Esophagus squamous epithelium (tissue), 5 donors: ENCODE measurements at regions not wholly inside any gene's neighbourhood (a gene's known extent, or its start where the extent isn't known, plus 50 kb on each side); places are given as distances from the start of the nearest gene placed in this dataset.

Experiments used
- DNase-seq: peaks from one replicate; lab custom pipeline; 2025; lab: John Stamatoyannopoulos, UW
- H3K27ac ChIP-seq, 4 donors: fragments of 200-600 bp; sonication (generic); one replicate each; pipeline ENCODE4 v1.5.1; 2016 to 2019; ENCODE audit warnings: mild to moderate bottlenecking in 1 of 4
- H3K27me3 ChIP-seq, 4 donors: fragments of 200-600 bp; sonication (generic); 1 replicate in 3 of 4; 2 replicates in 1 of 4; pipeline versions ENCODE4 v1.5.1 to v1.6.0; 2017 to 2021; ENCODE audit warnings: antibody characterized with exemption in 1 of 4
- H3K36me3 ChIP-seq, 3 donors: fragments of 200-600 bp; sonication (generic); one replicate each; pipeline ENCODE4 v1.5.1; 2016 to 2019
- H3K4me1 ChIP-seq, 3 donors: fragments of 200-600 bp; sonication (generic); one replicate each; pipeline ENCODE4 v1.5.1; 2017 to 2019
- H3K4me3 ChIP-seq, 4 donors: fragments of 200-600 bp; sonication (generic); 1 replicate in 3 of 4; 2 replicates in 1 of 4; pipeline ENCODE4 v1.5.1; 2016 to 2019; ENCODE audit warnings: mild to moderate bottlenecking in 2 of 4, moderate library complexity in 1 of 4
- H3K9me3 ChIP-seq, 3 donors: fragments of 200-600 bp; sonication (generic); one replicate each; pipeline ENCODE4 v1.5.1; 2016 to 2019
- POLR2A ChIP-seq, 4 donors: fragments of 450-650 bp; IDR thresholded peaks; one replicate each; pipeline ENCODE4 v1.6.1; 2017; ENCODE audit warnings: antibody characterized with exemption in 4 of 4, mild to moderate bottlenecking in 4 of 4, moderate library complexity in 3 of 4
- WGBS, 2 donors: methylation state at CpG; one replicate each; pipeline ENCODE4 v1.1.5; 2018; 5-methylcytosine and 5-hydroxymethylcytosine counted together
- intact Hi-C: fragments of 100-400 bp; cut with DNase I; formaldehyde crosslinking; loops from one replicate; pipeline ENCODE4 v1.15.0; 2022
- TF ChIP-seq, protein P1 (sequence below), 6 experiments: fragments of 450-650 bp in 4 of 6; fragments of 200-600 bp in 2 of 6; sonication (generic) in 2 of 6; IDR thresholded peaks; one replicate each; pipeline ENCODE4 v1.5.1; 2016 to 2019; ENCODE audit warnings: antibody characterized with exemption in 6 of 6, mild to moderate bottlenecking in 4 of 6, moderate library complexity in 4 of 6
- donor health status: DM: yes; HTN: yes; CAD: no.

DNA sequence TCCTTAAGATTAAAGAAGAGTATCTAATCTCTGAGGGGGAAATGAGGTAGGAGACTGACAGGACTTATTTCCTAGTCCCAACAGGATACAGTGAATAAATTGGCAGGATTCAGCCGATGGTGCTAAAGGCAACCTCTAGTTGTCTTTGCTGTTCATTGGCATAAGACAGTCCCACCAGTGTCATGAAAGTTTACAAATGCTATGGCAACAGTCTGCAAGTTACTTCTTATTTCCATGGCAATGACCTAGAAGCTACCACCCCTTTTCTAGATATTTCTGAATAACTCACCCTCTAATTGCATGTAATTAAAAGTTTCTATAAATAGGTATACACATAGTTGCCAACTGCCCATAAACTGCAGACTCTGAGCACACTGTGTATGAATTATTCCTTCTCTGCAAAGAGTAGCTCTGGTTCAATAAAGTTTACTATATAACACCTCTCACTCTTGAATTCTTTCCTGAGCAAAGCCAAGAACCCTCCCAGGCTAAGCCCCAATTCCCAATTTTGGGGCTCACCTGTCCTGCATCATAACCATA lies 172.7 kb upstream of the LRATD1 start:
- Histone ChIP-seq H3K27ac (no peak overlapping the region), H3K9me3 (no peaks in the 10 kb centered on the region), H3K4me3 (no peak overlapping the region), H3K36me3 (no peaks in the 10 kb centered on the region), H3K4me1 (no peaks in the 10 kb centered on the region), H3K27me3 (no peaks in the 10 kb centered on the region)
- no peak for DNase-seq
- 83 to 89% methylated on average over 1 of the region's 1 CpG for WGBS, 2 donors
- intact Hi-C loops = no loop called here
- no peak for TF ChIP-seq POLR2A (IDR thresholded peaks at IDR 0.05)
- TF ChIP-seq, protein P1, sequence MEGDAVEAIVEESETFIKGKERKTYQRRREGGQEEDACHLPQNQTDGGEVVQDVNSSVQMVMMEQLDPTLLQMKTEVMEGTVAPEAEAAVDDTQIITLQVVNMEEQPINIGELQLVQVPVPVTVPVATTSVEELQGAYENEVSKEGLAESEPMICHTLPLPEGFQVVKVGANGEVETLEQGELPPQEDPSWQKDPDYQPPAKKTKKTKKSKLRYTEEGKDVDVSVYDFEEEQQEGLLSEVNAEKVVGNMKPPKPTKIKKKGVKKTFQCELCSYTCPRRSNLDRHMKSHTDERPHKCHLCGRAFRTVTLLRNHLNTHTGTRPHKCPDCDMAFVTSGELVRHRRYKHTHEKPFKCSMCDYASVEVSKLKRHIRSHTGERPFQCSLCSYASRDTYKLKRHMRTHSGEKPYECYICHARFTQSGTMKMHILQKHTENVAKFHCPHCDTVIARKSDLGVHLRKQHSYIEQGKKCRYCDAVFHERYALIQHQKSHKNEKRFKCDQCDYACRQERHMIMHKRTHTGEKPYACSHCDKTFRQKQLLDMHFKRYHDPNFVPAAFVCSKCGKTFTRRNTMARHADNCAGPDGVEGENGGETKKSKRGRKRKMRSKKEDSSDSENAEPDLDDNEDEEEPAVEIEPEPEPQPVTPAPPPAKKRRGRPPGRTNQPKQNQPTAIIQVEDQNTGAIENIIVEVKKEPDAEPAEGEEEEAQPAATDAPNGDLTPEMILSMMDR (IDR thresholded peaks at IDR 0.05) = no peak

DNA sequence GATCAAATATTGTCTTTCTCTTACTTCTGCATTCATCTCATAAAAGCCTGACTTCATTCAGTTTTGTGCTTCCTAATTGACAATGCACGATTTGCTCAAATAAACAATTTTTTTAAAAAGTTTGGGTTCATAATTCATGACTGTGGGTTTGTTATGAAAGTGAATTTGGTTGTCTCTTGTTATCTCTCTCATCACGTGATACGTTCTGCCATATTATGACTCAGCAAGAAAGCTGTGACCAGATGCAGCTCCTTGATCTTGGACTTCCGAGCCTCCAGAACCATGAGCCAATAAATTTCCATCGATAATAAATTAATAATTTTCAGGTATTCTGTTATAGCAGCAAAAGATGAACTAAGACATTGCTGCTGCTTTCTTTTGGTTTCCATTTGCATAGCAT lies 156.5 kb upstream of the LRATD1 start:
- H3K27ac ChIP-seq = no peak overlapping the region
- H3K36me3 ChIP-seq = no peaks in the 10 kb centered on the region
- intact Hi-C loops = no loop called here
- H3K27me3 ChIP-seq = no peaks in the 10 kb centered on the region
- H3K4me3 ChIP-seq = no peak overlapping the region
- H3K9me3 ChIP-seq = no peaks in the 10 kb centered on the region
- no peaks in the 10 kb centered on the region for H3K4me1 ChIP-seq
- TF ChIP-seq, protein P1 (IDR thresholded peaks at IDR 0.05) = no peak
- no peak for TF ChIP-seq POLR2A (IDR thresholded peaks at IDR 0.05)
- 75 to 86% methylated on average over 5 of the region's 5 CpGs for WGBS, 2 donors
- no peak for DNase-seq

DNA sequence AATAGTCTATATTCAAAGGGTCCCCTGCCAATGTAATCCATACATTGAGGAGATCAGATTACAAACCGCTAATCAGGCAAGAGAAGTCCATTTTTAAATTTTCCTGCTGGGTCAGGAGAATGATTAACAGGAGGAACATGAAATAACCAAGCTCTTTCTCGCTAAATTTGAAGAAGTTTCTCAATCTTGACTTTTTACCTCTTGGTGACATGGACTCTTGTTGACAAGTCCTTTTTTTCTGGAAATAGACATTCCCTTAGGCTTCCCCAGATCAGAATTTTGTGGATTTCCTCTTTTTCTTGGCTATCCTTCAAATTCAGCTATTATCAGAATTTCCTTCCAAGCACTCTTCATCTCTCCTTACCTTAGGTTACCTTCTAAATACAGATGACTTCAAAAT lies 153.0 kb upstream of the LRATD1 start:
- DNase-seq = no peak
- H3K4me3 ChIP-seq = no peak overlapping the region
- WGBS, 2 donors = 72 to 81% methylated on average over 2 of the region's 2 CpGs
- H3K4me1 ChIP-seq = no peaks in the 10 kb centered on the region
- no peaks in the 10 kb centered on the region for H3K27me3 ChIP-seq
- intact Hi-C loops = no loop called here
- no peaks in the 10 kb centered on the region for H3K36me3 ChIP-seq
- H3K27ac ChIP-seq = no peak overlapping the region
- TF ChIP-seq, protein P1 (IDR thresholded peaks at IDR 0.05) = no peak
- no peak for TF ChIP-seq POLR2A (IDR thresholded peaks at IDR 0.05)
- H3K9me3 ChIP-seq = no peaks in the 10 kb centered on the region

DNA sequence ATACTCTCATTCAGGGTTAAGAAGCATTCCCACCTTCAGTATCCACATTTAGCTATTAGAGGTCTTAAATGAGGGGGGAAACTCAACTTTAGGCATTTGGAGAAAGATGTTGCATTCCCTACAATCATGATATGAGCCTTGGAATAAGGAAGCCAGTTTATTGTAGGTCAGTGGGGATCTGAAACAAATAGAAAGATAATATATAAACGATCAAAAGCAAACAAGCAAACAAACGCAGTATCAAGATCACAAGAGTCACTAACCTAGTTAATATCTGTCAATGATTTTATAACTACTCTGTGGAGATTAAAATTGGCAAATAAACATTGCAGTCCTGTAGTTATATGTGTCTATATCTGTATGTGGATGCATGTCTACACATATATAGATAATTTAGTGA lies 152.4 kb upstream of the LRATD1 start:
- WGBS, 2 donors = 40 to 83% methylated on average over 2 of the region's 2 CpGs
- no peak for TF ChIP-seq POLR2A (IDR thresholded peaks at IDR 0.05)
- TF ChIP-seq, protein P1 (IDR thresholded peaks at IDR 0.05) = no peak
- intact Hi-C loops = no loop called here
- Histone ChIP-seq H3K4me1 (no peaks in the 10 kb centered on the region), H3K9me3 (no peaks in the 10 kb centered on the region), H3K27ac (no peak overlapping the region), H3K27me3 (no peaks in the 10 kb centered on the region), H3K4me3 (no peak overlapping the region), H3K36me3 (no peaks in the 10 kb centered on the region)
- no peak for DNase-seq

DNA sequence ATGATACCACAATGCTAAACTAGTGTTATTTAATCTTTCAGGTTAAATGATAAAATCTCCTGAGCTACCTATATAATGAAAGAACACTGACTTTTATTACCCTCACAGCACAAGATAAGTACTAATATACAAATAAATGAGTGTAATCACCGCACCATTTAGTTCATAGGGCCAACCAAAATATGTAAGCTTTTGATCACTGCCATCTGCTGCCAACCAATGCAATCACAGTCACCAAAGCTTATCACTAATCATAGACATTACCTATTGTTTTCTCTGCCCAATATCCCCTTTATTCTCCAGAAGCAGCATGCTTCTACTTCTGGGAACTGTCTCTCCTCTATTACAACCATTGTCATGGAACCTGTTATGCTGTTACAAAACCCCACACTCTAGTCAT lies 151.6 kb upstream of the LRATD1 start:
- WGBS, 2 donors = 96 to 100% methylated on average over 1 of the region's 1 CpG

More for the DNA sequence above, 151.6 kb upstream of the LRATD1 start:
- H3K9me3 ChIP-seq = no peaks in the 10 kb centered on the region
- H3K4me1 ChIP-seq = no peaks in the 10 kb centered on the region
- no peak for TF ChIP-seq POLR2A (IDR thresholded peaks at IDR 0.05)
- TF ChIP-seq, protein P1 (IDR thresholded peaks at IDR 0.05) = no peak
- DNase-seq = no peak
- H3K27ac ChIP-seq = no peak overlapping the region
- no peak overlapping the region for H3K4me3 ChIP-seq
- H3K27me3 ChIP-seq = no peaks in the 10 kb centered on the region
- intact Hi-C loops = no loop called here
- no peaks in the 10 kb centered on the region for H3K36me3 ChIP-seq
